HCEC 1CT (cell line): ENCODE measurements at regions not wholly inside any gene's neighbourhood (a gene's known extent, or its start where the extent isn't known, plus 50 kb on each side); places are given as distances from the start of the nearest gene placed in this dataset.

Source experiments
- DNase-seq: peaks from one replicate; pipeline ENCODE4 v3.0.0-alpha.2; 2017

DNA sequence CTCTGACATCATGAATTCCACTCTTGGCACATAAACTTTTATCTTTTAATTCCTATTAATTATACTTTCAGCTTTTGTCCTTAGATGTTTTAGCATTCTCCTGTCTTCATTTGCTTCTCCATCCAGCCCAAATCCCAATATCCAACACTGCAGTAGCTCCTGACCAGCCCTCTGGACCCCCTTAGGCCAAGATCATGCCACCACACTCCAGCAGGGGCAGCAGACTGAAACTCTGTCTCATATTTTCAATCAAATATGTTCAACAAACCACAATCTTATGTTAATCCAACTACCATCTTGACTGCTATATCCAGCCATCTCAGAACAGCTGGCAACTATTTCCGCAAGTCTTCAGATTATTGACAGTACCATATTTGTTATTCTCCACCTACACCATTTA is 315.8 kb upstream of the ROBO2 start:
- DNase-seq, result no peak

DNA sequence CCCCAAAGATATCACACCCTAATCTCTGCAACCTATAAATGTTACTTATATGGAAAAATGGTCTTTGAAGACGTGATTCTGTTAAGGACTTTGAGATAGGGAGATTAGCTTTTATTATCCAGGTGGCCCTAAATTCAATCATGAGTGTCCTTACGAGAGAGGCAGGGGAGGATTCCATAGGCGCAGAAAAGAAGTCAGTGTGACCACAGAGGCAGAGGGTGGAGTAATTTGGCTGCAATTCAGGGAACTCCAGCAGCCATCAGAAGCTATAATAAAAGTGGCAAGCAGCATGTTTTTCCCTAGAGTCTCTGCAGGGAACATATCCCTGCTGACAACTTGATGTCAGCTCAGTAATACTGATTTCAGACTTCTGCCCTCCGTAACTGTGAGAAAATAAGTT is 315.2 kb upstream of the ROBO2 start:
- no peak for DNase-seq

DNA sequence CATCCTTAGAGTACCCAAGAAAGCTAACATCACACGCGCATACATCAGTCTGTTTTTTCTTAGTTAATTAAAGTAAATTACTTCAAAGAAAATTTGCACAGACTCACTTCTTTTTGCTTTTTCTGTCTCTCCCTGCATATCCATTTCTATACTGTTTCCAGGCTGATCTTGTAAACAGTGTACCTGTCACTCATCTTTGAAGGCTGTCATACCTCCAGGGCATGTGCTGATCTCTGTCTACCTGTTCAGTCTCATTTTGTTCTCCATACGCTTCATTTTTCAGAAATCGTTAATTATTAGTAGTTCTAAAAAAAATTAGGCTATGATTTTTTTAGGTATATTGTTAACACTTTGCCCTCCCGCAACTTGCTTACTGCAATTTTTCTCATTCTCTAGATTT is 313.9 kb upstream of the ROBO2 start:
- no peak for DNase-seq

DNA sequence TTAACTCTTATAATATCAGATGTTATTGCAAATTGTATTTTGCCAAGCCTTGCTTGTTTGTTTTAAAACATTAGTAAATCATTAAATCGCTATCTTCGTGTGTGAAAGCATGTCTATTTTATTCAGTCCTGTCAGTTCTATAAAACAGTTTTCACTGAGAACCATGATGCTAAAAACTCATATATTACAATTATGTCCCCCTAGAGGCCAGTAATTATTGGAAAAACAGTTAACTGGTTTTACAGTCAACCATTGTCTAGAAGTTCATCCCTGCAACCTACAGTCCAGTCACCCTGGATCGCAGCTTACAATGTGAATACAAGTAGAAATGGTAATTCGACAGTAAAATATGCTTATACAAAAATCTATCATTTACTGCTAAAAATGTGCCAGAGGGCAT is 311.5 kb upstream of the ROBO2 start:
- no peak for DNase-seq

DNA sequence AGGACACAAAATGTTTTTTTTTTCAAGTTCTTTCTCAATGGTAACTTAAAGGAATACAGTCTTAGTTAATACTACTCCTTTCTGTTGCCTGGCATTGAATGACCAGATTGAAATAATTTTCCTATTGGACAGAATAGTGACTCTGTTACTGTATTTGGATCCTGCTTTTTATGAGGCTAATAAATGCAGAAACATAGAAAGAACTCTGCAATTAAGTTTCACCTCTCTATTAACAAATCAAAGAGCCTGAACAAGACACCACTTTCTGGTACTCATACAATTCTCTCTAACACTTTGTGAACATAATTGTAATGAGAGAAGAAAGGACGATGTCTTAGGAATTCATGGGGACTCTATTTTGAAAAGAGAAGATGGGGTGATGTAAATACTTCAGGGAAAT is 308.4 kb upstream of the ROBO2 start:
- no peak for DNase-seq

DNA sequence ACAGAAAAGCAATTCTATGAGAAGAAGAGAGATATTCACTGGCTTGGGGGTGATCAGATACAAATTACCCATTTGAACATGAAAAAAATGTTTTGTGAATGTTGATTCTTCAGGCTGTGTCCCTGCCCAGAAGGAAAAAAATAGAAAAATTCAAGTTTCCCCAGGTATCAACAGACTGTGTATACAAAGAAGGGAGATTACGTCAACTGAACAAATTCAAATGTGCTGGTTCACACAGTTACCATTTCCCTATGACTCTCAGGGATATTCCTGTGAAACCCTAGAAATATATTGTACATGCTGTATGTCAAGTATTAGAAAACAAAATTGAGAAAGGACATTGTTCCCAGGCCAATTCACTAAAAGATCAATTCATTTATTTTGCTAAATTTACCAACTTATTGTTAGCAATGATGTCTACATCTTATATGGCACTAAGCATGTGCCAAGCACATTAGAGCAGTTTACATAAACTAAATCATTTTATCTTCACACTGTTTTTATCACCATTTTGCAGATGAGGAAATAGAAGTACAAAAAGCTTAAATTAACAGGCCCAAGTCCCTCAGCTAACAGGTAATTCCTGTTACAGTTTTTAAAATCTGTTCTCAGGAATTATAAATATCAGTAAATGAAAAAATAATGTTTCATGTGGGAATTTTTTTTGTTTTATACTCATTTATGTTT is 306.7 kb upstream of the ROBO2 start:
- no peak for DNase-seq

DNA sequence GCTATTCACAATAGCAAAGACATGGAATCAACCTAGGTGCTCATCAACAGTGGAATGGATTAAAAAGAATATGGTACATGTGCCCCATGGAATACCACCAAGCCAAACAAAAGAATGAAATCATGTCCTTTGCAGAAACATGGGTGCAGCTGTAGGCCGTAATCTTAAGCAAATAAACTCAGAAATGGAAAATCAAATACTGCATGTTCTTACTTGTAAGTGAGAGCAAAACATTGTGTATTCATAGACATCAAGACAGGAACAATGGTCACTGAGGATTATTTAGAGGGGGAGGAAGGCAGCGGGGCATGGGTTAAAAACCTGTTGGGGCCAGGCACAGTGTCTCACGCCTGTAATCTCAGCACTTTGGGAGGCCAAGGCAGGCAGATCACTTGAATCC is 304.7 kb upstream of the ROBO2 start:
- no peak for DNase-seq

DNA sequence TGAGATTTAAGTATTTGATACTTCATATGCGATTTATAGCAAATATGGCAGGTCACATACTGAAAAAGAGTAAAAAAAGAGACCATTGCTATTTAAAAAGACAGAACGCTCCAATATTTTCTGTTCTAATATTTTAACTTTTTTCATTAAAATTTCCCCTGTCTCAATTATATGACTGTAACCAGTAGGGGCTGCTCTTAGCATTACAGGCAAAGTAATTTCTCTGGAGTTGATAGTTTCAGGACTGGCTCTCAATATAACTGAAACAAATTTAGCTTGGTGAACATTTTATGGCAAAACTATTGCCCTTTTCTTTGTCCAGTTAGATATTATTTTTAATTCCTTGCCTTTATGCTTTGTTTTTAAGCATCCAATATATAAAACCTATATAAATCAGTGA is 286.3 kb upstream of the ROBO2 start:
- peak; percentile 3 for DNase-seq

DNA sequence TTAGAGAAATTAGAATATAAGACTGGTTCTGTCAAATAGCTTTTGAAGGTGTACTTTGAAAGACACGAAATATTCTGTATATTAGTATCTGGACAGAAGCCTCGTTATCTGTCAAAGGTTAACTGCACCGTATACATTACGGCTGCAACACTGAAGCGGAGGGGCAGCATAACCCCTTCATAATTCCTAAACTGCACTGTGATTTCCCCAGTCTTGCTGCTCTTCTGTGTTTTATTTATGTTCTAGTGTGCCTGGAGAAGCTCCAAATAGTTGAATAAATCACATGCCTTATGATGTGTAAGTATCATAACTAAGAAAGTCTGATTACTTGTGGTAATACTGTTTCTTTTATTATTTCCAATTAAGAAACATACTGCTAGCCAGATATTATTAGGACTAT is 285.7 kb upstream of the ROBO2 start:
- no peak for DNase-seq

DNA sequence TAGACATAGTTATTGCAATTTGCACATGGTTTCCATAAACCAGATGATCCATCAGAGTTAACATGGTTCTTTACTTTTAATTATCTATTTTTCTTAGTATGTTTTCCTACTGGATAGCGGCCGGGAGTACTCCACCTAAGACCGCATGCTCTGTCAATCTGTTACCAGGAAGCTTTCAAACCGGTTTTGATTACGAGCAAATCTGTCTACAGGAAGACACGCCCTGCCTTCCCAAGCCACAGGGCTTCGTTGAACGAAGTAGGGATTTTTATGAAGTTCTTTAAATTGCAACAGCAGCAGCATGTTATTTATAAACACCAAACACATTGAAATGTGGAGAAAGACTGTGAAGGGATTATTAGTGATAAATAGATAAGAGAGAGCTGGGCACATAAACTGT is 283.3 kb upstream of the ROBO2 start:
- no peak for DNase-seq

DNA sequence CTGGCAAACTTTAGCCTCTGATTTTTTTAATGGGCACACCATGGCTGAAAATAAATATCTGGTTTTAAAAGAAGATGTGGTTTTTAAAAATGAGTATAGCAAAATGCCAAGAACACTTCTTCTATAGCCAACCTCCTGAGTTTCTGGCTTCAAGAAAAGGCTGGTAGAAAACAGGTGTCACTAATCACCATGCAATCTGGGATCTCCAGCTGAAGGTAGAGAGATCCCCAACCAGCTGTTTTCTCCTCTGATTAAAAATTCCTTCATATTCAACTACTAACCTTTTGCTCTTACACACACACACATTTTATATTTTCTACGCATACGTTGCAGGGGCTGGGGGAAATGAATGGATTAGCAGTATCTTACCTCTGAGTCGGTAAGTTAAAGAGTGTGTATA is 279.6 kb upstream of the ROBO2 start:
- DNase-seq, result no peak

DNA sequence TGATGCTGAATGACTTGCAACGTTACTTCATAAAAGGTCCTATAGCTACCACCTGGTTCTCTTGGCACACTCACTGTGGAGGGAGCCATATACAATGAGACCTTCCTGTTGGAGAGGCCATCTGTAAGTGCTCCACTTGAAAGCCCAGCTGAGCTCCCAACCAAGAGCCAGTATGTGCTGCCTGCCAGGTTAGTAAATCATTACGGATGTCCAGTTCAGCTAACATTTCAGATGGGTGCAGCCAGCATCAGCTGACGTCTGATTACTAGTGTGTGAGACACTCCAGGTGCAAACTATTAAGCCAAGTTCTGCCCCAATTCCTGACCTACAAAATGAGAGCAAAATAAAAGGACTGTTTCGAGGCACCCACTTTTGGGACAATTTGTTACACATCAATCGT is 274.4 kb upstream of the ROBO2 start:
- no peak for DNase-seq

DNA sequence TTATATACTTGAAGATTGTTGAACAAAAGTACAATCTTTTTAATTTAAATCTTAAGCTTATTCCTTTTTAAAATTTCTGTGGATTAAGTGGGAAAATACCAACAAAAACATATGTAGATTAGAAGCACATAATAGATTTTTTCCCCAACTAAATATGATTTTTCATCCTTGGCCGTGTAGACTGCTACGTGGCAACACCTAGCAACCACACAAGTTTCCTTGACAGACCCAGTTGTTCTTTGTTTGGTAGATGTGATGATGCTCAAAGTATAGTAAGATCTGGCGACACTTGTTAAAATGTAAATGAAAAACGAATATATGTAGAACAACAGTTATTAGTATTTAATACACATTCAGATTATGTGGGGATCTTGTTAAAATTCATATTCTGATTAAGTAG is 271.0 kb upstream of the ROBO2 start:
- DNase-seq, result no peak

DNA sequence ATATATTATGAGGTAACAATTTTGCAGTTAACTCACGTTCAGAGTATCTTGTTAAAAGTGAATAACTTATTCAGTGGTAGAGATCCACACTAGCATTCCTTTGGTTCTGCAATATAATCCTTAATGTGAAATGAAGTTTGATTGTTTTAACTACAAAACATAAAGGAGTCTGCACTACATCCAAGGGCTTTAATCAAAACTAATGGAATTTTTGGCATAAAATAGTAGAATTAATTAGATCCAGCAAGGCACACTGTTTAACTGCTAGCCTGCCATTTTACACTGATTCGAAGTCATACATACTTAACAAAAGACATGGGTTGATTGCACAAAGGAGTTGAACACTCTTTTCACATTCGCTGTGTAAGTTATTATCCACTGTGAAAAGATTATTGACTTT is 263.0 kb upstream of the ROBO2 start:
- no peak for DNase-seq

DNA sequence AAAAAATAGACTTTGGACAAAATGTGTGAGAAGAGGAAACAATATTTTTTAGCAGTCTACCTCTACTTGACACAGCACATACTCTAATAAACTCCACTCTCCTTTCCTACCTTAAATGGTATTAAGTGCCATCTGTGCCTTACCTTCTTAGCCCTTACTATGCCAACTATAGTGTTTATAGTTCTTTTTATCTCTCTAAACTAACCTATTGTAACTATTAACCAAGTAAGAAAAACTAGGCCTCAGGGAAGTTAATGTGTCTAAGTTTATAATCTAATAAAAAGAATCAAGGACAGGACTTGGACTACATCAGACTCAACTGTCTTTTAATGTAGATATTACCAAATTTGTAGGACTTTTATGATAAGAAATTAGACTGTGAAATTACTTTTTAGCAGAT is 251.7 kb upstream of the ROBO2 start:
- DNase-seq, result no peak

DNA sequence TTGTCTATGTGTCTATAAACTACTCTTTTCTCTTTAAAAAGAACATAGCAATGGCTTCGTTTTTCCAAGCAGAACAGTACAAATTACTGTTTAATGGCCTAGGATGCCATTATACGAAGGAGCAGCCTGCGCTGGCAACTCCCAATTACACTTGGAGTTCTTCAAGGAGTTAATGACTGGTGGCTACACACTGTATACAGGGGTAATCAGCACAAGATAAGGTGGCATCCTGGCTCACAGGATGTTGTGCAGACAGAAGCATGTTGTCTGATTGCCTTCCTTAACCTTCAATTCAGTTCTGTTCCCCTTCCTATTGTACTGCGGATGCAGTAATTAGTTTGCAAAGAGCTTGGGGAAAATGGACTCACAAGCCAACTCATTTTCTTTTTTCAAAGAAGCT is 250.7 kb upstream of the ROBO2 start:
- DNase-seq, result no peak

DNA sequence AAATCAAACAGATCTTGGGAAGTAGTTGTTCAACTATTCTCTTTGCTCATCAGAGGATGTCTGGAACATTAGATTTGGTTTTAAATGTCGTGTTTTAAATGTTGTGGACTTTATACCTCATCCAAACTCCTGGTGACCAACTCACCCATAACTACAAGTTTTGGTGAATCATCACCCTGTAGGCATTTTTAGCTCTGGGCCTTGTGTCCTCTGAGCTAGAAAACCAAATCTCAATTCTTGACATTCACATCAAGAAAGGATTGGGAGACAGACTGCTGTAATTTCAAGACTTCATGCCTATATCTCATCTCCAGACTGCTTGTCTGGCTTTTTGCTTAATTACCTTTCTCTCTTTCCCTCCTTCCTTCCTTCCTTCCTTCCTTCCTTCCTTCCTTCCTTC is 228.5 kb upstream of the ROBO2 start:
- no peak for DNase-seq

DNA sequence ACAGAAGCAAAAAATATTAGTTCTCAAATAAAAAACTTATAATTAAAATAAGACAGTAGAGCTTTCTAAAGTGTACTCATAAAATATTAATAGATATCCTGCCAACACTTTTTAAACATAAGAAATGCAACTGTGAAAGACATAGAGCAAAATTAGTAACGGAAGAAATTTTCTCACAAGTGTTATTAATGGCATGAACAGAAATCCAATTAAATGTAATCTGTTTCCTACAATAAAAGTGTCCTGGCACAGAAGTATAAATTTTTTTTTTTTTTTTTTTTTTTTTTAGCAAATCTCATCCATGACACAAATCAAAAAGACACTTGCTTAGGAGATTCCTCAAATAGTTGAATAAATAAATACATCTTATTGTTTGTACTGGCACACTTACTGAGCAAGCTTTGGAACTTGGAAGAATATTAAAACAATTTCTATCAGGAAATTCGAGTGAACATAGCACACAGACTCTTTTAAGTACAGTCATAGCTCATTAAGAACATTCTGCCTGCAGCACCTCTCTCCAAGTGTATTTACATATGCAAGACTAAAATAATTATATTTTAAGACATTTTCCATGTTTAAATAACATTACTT is 227.2 kb upstream of the ROBO2 start:
- no peak for DNase-seq

DNA sequence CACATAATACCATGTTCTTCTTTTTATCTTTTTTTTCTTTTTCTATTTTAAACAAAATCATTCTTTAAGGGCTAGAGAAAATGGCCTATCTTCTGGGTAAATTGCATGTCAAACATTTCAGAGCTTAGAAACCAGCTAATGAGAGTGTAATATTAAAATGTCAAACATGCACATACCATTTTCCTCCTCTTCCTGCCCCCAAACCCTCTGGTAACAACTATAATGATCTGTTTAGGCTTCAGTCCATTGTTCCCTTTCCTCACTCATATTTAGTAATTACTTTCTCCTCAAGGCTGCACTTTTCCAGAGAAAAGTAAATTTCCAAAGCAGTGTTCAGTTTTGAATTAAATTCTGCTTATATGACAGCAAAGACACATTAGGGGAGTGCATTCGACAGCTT is 224.3 kb upstream of the ROBO2 start:
- DNase-seq, result no peak

DNA sequence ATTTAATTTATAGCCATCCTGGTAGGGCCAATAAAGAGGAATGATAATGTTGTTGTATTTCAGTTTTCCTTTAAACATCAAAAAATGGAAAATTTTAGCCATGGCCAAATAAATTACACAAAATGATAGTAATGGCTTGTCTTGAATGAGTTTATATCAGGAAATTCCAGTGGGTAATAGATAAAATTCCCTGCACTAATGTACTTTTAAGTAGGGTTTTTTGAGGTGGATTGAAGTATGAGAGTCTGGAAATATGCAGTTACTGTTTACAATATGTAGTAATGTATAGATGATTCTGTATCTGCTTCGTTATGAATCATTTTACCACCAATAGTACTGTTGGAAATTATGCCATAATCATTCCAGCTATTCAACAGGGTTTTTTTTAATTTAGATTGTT is 219.4 kb upstream of the ROBO2 start:
- no peak for DNase-seq

DNA sequence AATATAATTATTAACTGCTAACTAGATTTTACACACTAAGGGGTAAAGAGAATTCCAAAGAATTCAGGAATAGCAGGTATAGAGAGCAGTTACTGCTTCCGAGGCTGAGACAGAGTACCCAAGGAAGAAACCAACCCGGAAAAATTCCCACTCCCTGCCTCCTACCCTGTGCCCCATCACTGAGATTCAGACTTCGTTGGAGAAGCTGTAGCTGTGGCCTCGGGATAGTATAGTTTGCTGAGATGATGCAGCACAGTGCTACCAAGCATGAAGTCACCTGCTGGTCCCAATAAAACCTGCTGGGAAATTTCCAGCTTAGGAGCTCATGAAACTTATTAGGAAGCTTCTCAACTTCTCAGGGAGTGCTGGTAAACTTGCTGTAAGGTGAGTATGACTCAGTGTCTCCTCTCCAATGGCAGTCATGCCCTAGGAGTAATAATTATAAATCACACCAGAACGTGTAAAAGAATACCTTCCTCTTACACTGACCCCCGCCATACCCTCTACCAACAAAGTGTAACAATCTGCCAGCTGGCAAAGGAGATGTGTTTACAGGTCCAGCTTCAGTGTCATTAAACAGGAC is 215.2 kb upstream of the ROBO2 start:
- DNase-seq, result no peak

DNA sequence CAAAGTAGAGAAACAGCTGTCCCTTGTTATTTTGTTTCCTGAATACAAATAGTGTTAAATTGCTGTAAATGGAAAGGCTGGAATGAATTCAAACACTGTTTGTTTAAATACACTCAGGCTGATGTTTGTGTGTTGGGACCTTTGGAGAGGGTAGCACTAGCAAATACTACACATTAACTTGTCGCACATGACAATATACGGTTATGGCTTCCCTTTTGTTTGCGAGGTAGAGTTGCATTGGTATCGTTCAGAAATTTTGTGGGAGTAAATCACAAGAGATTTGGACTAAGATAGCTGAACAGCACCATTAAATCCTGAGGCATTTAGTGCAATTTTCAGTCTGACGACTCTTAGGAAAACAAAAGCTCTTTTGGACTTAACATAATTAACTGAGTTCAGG is 213.0 kb upstream of the ROBO2 start:
- no peak for DNase-seq

DNA sequence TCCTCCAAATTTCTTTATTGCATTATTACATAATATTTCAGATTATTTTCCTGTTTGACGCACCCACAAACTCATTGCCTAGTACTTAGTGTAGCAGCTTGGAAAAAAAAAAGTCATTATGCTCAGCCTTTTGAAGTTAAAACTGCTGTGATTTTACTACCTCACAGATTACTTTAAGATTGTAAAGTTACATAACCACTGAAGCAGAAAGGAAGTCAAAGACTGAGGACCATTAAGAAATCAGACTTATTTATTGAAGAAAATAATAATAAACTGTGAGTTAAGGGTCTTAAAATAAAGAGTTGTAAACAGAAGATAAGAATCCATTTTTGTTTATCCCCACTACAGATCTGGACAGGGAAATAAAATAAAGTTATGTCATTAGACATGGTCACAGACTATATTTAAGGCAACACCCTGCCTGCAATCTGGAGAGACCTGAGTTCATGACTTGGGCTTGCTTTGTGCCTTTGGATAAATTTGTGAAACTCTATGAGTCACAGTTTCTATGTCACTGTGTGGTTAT is 212.1 kb upstream of the ROBO2 start:
- DNase-seq, result no peak

DNA sequence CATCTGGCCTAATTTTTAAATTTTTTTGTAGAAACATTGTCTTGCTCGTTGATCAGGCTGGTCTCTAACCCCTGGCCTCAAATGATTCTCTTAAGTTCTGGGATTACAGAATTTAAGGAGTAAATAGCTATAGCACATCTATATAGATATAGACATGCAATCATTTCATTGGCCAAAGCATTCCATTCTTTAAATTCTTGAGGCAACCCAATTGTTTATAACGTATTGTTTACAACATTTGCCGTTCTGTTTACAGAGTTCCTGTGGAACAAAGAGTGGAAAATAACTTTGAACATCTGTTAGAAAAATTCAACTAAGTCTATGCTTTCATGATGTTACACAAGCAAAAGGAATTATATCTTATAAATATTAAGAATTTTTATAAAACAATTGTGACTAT is 205.2 kb upstream of the ROBO2 start:
- peak; percentile 24 for DNase-seq

DNA sequence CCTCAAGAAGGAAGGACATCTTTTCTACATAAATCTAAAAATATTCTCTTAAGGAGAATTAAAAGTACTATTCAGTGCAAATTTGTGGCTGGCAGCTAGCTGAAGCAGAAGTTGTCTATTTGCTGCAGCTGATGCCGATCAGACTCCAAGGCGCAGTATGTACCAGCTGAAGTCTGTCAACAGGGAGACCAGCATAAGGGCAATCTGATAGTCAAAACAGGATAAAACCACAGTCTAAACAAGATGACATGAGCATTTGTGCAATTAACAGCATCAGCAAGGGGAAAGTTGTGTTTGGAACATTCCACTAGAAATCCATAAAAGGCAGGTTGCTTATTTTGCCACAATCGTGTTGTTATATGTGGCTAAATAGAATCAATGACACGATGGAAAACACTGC is 198.2 kb upstream of the ROBO2 start:
- DNase-seq, result no peak
